ENCODE measurements at regions not wholly inside any gene's neighbourhood (a gene's known extent, or its start where the extent isn't known, plus 50 kb on each side); places are given as distances from the start of the nearest gene placed in this dataset.

GRCh38 chr4:92120810-92121498 lies 182.8 kb upstream of the GRID2 start:
- H3K27me3 ChIP-seq (ENCODE audit: low read depth), result no peaks in the 10 kb centered on the region
- no peak for TF ChIP-seq CTCF (IDR thresholded peaks at IDR 0.05; ENCODE audit: borderline replicate concordance)
- no peak for DNase-seq
- intact Hi-C loops (cut with micrococcal nuclease), result no loop called here
- H3K4me3 ChIP-seq, result no peak overlapping the region
- no peaks in the 10 kb centered on the region for H3K36me3 ChIP-seq
- no peak overlapping the region for H3K27ac ChIP-seq (replicated peaks)
- H3K9me3 ChIP-seq (replicated peaks), result no peaks in the 10 kb centered on the region
- no peaks in the 10 kb centered on the region for H3K4me1 ChIP-seq

- H3K9me3 ChIP-seq (replicated peaks), result no peaks in the 10 kb centered on the region
- no peak overlapping the region for H3K27ac ChIP-seq (replicated peaks)
- no peaks in the 10 kb centered on the region for H3K4me1 ChIP-seq
- no peak overlapping the region for H3K4me3 ChIP-seq
- no peaks in the 10 kb centered on the region for H3K36me3 ChIP-seq
- H3K27me3 ChIP-seq (ENCODE audit: low read depth), result no peaks in the 10 kb centered on the region
- no peak for DNase-seq
- intact Hi-C loops (cut with micrococcal nuclease), result no loop called here
- TF ChIP-seq CTCF (IDR thresholded peaks at IDR 0.05; ENCODE audit: borderline replicate concordance), result no peak
Observed at GRCh38 chr4:92122911-92123310, 180.9 kb upstream of the GRID2 start.

- intact Hi-C loops (cut with micrococcal nuclease), result no loop called here
- no peak for DNase-seq
- no peaks in the 10 kb centered on the region for H3K4me1 ChIP-seq
Observed at GRCh38 chr4:92128676-92129075, 175.1 kb upstream of the GRID2 start.

GRCh38 chr4:92129408-92129994 lies 174.3 kb upstream of the GRID2 start:
- no peak for DNase-seq
- TF ChIP-seq CTCF (IDR thresholded peaks at IDR 0.05; ENCODE audit: borderline replicate concordance), result no peak
- Histone ChIP-seq H3K4me1 (no peaks in the 10 kb centered on the region), H3K36me3 (no peaks in the 10 kb centered on the region), H3K9me3 (replicated peaks) (peaks cover 44% of the 10 kb centered on the region), H3K27ac (replicated peaks) (no peak overlapping the region), H3K27me3 (ENCODE audit: low read depth) (no peaks in the 10 kb centered on the region), H3K4me3 (no peak overlapping the region)
- intact Hi-C loops (cut with micrococcal nuclease), result no loop called here

More at GRCh38 chr4:92128676-92129075, 175.1 kb upstream of the GRID2 start:
- TF ChIP-seq CTCF (IDR thresholded peaks at IDR 0.05; ENCODE audit: borderline replicate concordance), result no peak
- Histone ChIP-seq H3K4me3 (no peak overlapping the region), H3K27ac (replicated peaks) (no peak overlapping the region), H3K27me3 (ENCODE audit: low read depth) (no peaks in the 10 kb centered on the region), H3K9me3 (replicated peaks) (peaks cover 37% of the 10 kb centered on the region), H3K36me3 (no peaks in the 10 kb centered on the region)

GRCh38 chr4:92136434-92136833 lies 167.3 kb upstream of the GRID2 start:
- Histone ChIP-seq H3K27me3 (ENCODE audit: low read depth) (no peaks in the 10 kb centered on the region), H3K9me3 (replicated peaks) (peaks cover 46% of the 10 kb centered on the region), H3K4me3 (no peak overlapping the region), H3K27ac (replicated peaks) (no peak overlapping the region), H3K36me3 (no peaks in the 10 kb centered on the region), H3K4me1 (no peaks in the 10 kb centered on the region)
- no peak for TF ChIP-seq CTCF (IDR thresholded peaks at IDR 0.05; ENCODE audit: borderline replicate concordance)
- intact Hi-C loops (cut with micrococcal nuclease), result no loop called here
- no peak for DNase-seq

Measured in left ventricle myocardium inferior (tissue), 1 donor.